ENCODE measurements at regions not wholly inside any gene's neighbourhood (a gene's known extent, or its start where the extent isn't known, plus 50 kb on each side); places are given as distances from the start of the nearest gene placed in this dataset.
"Not testable (repeated sequence)": the region's sequence is repeated elsewhere in the genome, so short reads cannot be mapped to it uniquely, and the experiment has no call there.

- no peak for DNase-seq (ENCODE audit: low read depth)
These were observed 1005.1 kb downstream of the BRD1 start for GRCh38 chr22:48822278-48823233.

GRCh38 chr22:48821727-48822126 is 1005.9 kb downstream of the BRD1 start:
- no peak for DNase-seq (ENCODE audit: low read depth)

GRCh38 chr22:48821346-48821690 is 1006.4 kb downstream of the BRD1 start:
- DNase-seq (ENCODE audit: low read depth) = no peak

- DNase-seq (ENCODE audit: low read depth) = no peak
These were observed 1007.0 kb downstream of the BRD1 start for GRCh38 chr22:48820481-48821345.

GRCh38 chr22:48819961-48820360 is 1007.7 kb downstream of the BRD1 start:
- DNase-seq (ENCODE audit: low read depth) = no peak

GRCh38 chr22:48819232-48819631 is 1008.4 kb downstream of the BRD1 start:
- no peak for DNase-seq (ENCODE audit: low read depth)

- not testable (repeated sequence) for DNase-seq (ENCODE audit: low read depth)
These were observed 1010.2 kb downstream of the BRD1 start for GRCh38 chr22:48817491-48817890.

- no peak for DNase-seq (ENCODE audit: low read depth)
These were observed 1015.8 kb downstream of the BRD1 start for GRCh38 chr22:48811885-48812284.

GRCh38 chr22:48808038-48808960 is 1019.4 kb downstream of the BRD1 start:
- no peak for DNase-seq (ENCODE audit: low read depth)

GRCh38 chr22:48807155-48807554 is 1020.5 kb downstream of the BRD1 start:
- DNase-seq (ENCODE audit: low read depth) = no peak

GRCh38 chr22:48806227-48806781 is 1021.4 kb downstream of the BRD1 start:
- DNase-seq (ENCODE audit: low read depth) = no peak

- DNase-seq (ENCODE audit: low read depth) = no peak
These were observed 1022.2 kb downstream of the BRD1 start for GRCh38 chr22:48805516-48805915.

GRCh38 chr22:48804811-48805301 is 1022.8 kb downstream of the BRD1 start:
- no peak for DNase-seq (ENCODE audit: low read depth)

GRCh38 chr22:48803948-48804810 is 1023.5 kb downstream of the BRD1 start:
- no peak for DNase-seq (ENCODE audit: low read depth)

GRCh38 chr22:48803171-48803947 is 1024.3 kb downstream of the BRD1 start:
- DNase-seq (ENCODE audit: low read depth) = no peak

- no peak for DNase-seq (ENCODE audit: low read depth)
These were observed 1025.1 kb downstream of the BRD1 start for GRCh38 chr22:48802576-48802975.

GRCh38 chr22:48800886-48801607 is 1026.6 kb downstream of the BRD1 start:
- DNase-seq (ENCODE audit: low read depth) = no peak

- no peak for DNase-seq (ENCODE audit: low read depth)
These were observed 1027.4 kb downstream of the BRD1 start for GRCh38 chr22:48800036-48800885.
